Colonic mucosa (tissue), 4 donors: ENCODE measurements at regions not wholly inside any gene's neighbourhood (a gene's known extent, or its start where the extent isn't known, plus 50 kb on each side); places are given as distances from the start of the nearest gene placed in this dataset.

Source experiments
- DNase-seq: peaks from one replicate; pipeline ENCODE4 v3.0.0-alpha.2; 2020
- H3K27ac ChIP-seq: fragments of 200-600 bp; one replicate; pipeline ENCODE4 v1.8.0; 2021
- H3K27me3 ChIP-seq: fragments of 200-600 bp; one replicate; pipeline ENCODE4 v1.8.0; 2021
- H3K36me3 ChIP-seq: fragments of 200-600 bp; one replicate; pipeline ENCODE4 v1.8.0; 2021
- H3K4me1 ChIP-seq: fragments of 200-600 bp; one replicate; pipeline ENCODE4 v1.8.0; 2021; ENCODE audit warnings: mild to moderate bottlenecking
- H3K4me3 ChIP-seq: fragments of 200-600 bp; one replicate; pipeline ENCODE4 v1.8.0; 2021
- H3K9ac ChIP-seq, 2 donors: one replicate each; pipeline ENCODE4 v1.7.0; 2013; ENCODE audit warnings: control low read depth in 2 of 2, low read depth in 2 of 2, low read length in 2 of 2
- H3K9me3 ChIP-seq: fragments of 200-600 bp; one replicate; pipeline ENCODE4 v1.8.0; 2021
- intact Hi-C: fragments of 100-400 bp; cut with DNase I; formaldehyde crosslinking; loops from one replicate; pipeline ENCODE4 v1.14.1; 2022
- TF ChIP-seq, protein P1 (sequence below): fragments of 200-600 bp; IDR thresholded peaks from one replicate; pipeline ENCODE4 v1.8.0; 2022; ENCODE audit warnings: antibody characterized with exemption, mild to moderate bottlenecking
- donor health status: healthy.
- donor health status: DM: no; HTN: no; CAD: no.
- donor health status: DM: no; HTN: no; CAD: no.

DNA sequence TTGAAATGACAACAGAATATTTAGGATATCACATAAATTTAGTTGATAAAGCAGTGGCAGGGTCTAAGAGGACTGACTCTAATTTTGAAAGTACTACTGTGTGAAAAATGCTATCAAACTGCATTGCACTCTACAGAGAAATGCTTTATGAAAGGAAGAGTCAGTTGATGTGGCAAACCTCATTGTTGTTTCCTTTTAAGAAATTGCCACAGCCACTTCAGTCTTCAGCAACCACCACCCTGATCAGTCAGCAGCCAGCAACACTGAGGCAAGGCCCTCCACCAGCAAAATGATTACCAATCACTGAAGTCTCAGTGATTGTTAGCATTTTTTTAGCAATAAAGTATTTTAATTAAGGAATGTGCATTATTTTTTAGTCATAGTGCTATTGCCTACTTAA lies 488.7 kb upstream of the SLC39A10 start:
- TF ChIP-seq, protein P1, sequence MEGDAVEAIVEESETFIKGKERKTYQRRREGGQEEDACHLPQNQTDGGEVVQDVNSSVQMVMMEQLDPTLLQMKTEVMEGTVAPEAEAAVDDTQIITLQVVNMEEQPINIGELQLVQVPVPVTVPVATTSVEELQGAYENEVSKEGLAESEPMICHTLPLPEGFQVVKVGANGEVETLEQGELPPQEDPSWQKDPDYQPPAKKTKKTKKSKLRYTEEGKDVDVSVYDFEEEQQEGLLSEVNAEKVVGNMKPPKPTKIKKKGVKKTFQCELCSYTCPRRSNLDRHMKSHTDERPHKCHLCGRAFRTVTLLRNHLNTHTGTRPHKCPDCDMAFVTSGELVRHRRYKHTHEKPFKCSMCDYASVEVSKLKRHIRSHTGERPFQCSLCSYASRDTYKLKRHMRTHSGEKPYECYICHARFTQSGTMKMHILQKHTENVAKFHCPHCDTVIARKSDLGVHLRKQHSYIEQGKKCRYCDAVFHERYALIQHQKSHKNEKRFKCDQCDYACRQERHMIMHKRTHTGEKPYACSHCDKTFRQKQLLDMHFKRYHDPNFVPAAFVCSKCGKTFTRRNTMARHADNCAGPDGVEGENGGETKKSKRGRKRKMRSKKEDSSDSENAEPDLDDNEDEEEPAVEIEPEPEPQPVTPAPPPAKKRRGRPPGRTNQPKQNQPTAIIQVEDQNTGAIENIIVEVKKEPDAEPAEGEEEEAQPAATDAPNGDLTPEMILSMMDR = no peak
- Histone ChIP-seq H3K4me3 (no peak overlapping the region), H3K4me1 (no peaks in the 10 kb centered on the region), H3K9ac (no peak overlapping the region), H3K27ac (no peak overlapping the region), H3K27me3 (no peaks in the 10 kb centered on the region), H3K9me3 (no peaks in the 10 kb centered on the region), H3K36me3 (no peaks in the 10 kb centered on the region)
- intact Hi-C loops = no loop called here
- DNase-seq = no peak

GRCh38 chr2:195164930-195165329 lies 492.1 kb upstream of the SLC39A10 start:
- no peak overlapping the region for H3K4me3 ChIP-seq
- no peak overlapping the region for H3K9ac ChIP-seq
- no peak for DNase-seq
- no peaks in the 10 kb centered on the region for H3K27me3 ChIP-seq
- TF ChIP-seq, protein P1 = no peak
- H3K36me3 ChIP-seq = no peaks in the 10 kb centered on the region
- H3K27ac ChIP-seq = no peak overlapping the region
- intact Hi-C loops = no loop called here
- H3K9me3 ChIP-seq = no peaks in the 10 kb centered on the region
- H3K4me1 ChIP-seq = no peaks in the 10 kb centered on the region

DNA sequence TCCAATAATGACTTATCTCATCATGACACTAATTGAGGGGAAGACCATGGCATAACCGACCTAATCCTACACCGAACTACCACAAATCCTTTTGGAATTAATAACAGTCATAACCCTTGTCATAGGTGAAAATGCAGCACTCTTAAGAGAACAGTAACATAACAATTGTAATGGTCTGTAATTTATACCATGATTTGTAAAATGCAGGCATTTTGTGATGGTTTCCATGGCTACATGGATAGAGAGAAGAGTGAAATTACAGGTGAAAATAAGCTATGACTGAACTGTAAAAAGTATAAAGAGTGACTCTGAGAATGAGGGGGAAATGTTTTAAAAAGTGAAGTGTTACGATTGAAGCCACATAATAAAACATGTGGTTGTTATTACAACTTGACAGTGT lies 494.1 kb upstream of the SLC39A10 start:
- Histone ChIP-seq H3K9ac (no peak overlapping the region), H3K9me3 (no peaks in the 10 kb centered on the region), H3K27me3 (no peaks in the 10 kb centered on the region), H3K4me3 (no peak overlapping the region), H3K36me3 (no peaks in the 10 kb centered on the region), H3K4me1 (no peaks in the 10 kb centered on the region), H3K27ac (no peak overlapping the region)
- intact Hi-C loops = no loop called here
- no peak for DNase-seq
- TF ChIP-seq, protein P1 = no peak

- Histone ChIP-seq H3K4me3 (no peak overlapping the region), H3K36me3 (no peaks in the 10 kb centered on the region), H3K9ac (no peak overlapping the region), H3K27ac (no peak overlapping the region), H3K4me1 (no peaks in the 10 kb centered on the region), H3K27me3 (no peaks in the 10 kb centered on the region), H3K9me3 (no peaks in the 10 kb centered on the region)
- TF ChIP-seq, protein P1 = no peak
- intact Hi-C loops = no loop called here
- DNase-seq = no peak
These were observed 494.8 kb upstream of the SLC39A10 start for GRCh38 chr2:195162194-195162593.

- no peaks in the 10 kb centered on the region for H3K36me3 ChIP-seq
- no peak overlapping the region for H3K27ac ChIP-seq
- TF ChIP-seq, protein P1 = no peak
- no peaks in the 10 kb centered on the region for H3K27me3 ChIP-seq
- no peaks in the 10 kb centered on the region for H3K4me1 ChIP-seq
- intact Hi-C loops = no loop called here
- H3K4me3 ChIP-seq = no peak overlapping the region
- H3K9ac ChIP-seq = no peak overlapping the region
- no peaks in the 10 kb centered on the region for H3K9me3 ChIP-seq
- no peak for DNase-seq
These were observed 496.1 kb upstream of the SLC39A10 start for GRCh38 chr2:195160963-195161362.

DNA sequence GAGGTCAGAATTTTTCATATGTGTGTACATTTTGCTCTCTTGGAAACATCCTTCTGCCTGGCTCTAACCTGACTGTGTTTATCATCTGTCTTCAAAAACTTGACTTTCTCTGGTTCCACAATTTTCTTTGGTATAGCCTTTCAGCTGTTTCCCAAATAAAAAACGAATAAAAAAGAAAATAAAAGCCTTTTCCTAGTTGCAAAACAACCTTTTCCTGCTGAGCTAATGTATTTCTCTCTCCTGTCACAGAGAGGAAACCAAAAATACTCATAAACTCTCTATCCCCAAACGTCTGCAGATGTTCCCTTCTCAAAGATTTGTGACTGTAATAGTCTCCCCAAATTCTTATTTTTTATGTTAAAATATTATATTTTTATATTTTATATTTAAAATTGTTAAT lies 505.3 kb upstream of the SLC39A10 start:
- Histone ChIP-seq H3K27ac (no peak overlapping the region), H3K9me3 (no peaks in the 10 kb centered on the region), H3K36me3 (no peaks in the 10 kb centered on the region), H3K27me3 (no peaks in the 10 kb centered on the region), H3K9ac (no peak overlapping the region), H3K4me1 (no peaks in the 10 kb centered on the region), H3K4me3 (no peak overlapping the region)
- TF ChIP-seq, protein P1 = no peak
- intact Hi-C loops = no loop called here
- DNase-seq = no peak
